GM12878 (cell line): ENCODE measurements at regions not wholly inside any gene's neighbourhood (a gene's known extent, or its start where the extent isn't known, plus 50 kb on each side); places are given as distances from the start of the nearest gene placed in this dataset.

Experiments used
- ATAC-seq: fragments of 200-7000 bp; cut with Tn5 transposase; 3 replicates; pipeline ENCODE4 v1.9.1; 2020; ENCODE audit warnings: mild to moderate bottlenecking, moderate library complexity
- BruUV-seq: library from RNA; stranded (reverse); fragments of 400-500 nt; replicated peaks from 2 replicates; lab custom pipeline; 2021; lab: Mats Ljungman, UMichigan
- CTCF ChIA-PET: fragments of 300-600 bp; sonication (Branson Sonifier 250); formaldehyde crosslinking; extraction: SDS; loops from one replicate; lab custom pipeline; 2021; ENCODE audit warnings: inconsistent platforms; lab: Yijun Ruan, JAX
- POLR2A ChIA-PET: fragments of 350-600 bp; formaldehyde crosslinking; extraction: SDS; loops from one replicate; lab custom pipeline; 2021; ENCODE audit warnings: inconsistent platforms; lab: Charles Lee
- RAD21 ChIA-PET: fragments of 300-600 bp; sonication (Branson Sonifier 250); formaldehyde crosslinking; loops from one replicate; lab custom pipeline; 2023; ENCODE audit warnings: antibody characterized with exemption; ENCODE audit not compliant: unreplicated experiment; lab: Charles Lee
- SMC1A ChIA-PET: fragments of 300-600 bp; sonication (Branson Sonifier 250); formaldehyde crosslinking; loops from one replicate; lab custom pipeline; 2023; ENCODE audit not compliant: unreplicated experiment, uncharacterized antibody; lab: Charles Lee
- DNase-seq: peaks from one replicate; pipeline ENCODE4 v3.0.0-alpha.2; 2011; ENCODE audit warnings: low read depth, low spot score
- FAIRE-seq: peaks from 3 replicates; lab custom pipeline; 2011; peaks lifted over from hg19 to GRCh38; lab: Jason Lieb, UNC
- H2AFZ ChIP-seq: 2 replicates; pipeline ENCODE4 v1.6.0; 2011; ENCODE audit warnings: low read depth, low read length, control low read depth; ENCODE audit not compliant: control insufficient read depth
- H3K27ac ChIP-seq: 2 replicates; pipeline ENCODE4 v1.5.1; 2011; ENCODE audit warnings: control low read depth; ENCODE audit not compliant: control insufficient read depth, insufficient read depth
- H3K27me3 ChIP-seq, 2 experiments: replicated peaks in 1 of 2; 2 replicates each; pipeline versions ENCODE4 v1.6.0 to v1.6.1; 2011; ENCODE audit warnings: low read length in 1 of 2; ENCODE audit not compliant: control insufficient read depth in 2 of 2, insufficient read depth in 2 of 2
- H3K36me3 ChIP-seq, 2 experiments: 2 replicates each; pipeline ENCODE4 v1.5.1; 2011; ENCODE audit warnings: low read length in 1 of 2; ENCODE audit not compliant: control insufficient read depth in 2 of 2, insufficient read depth in 2 of 2
- H3K4me1 ChIP-seq: 2 replicates; pipeline ENCODE4 v1.6.1; 2011; ENCODE audit warnings: mild to moderate bottlenecking, low read length, moderate library complexity, mixed read lengths; ENCODE audit not compliant: control insufficient read depth, insufficient read depth
- H3K4me2 ChIP-seq: 2 replicates; pipeline ENCODE4 v1.6.0; 2011; ENCODE audit warnings: control low read depth; ENCODE audit not compliant: control insufficient read depth, insufficient read depth
- H3K4me3 ChIP-seq: fragments of 200-600 bp; sonication (generic); 2 replicates; pipeline ENCODE4 v1.5.1; 2016
- H3K79me2 ChIP-seq: 2 replicates; pipeline ENCODE4 v1.6.0; 2011; ENCODE audit warnings: low read length; ENCODE audit not compliant: control insufficient read depth, insufficient read depth
- H3K9ac ChIP-seq: 2 replicates; pipeline ENCODE4 v1.8.0; 2011; ENCODE audit warnings: low read length, control low read depth, mixed read lengths; ENCODE audit not compliant: control insufficient read depth, insufficient read depth
- H3K9me3 ChIP-seq: replicated peaks from 3 replicates; pipeline ENCODE4 v1.5.1; 2011; ENCODE audit warnings: mild to moderate bottlenecking, low read length; ENCODE audit not compliant: control insufficient read depth, insufficient read depth
- H4K20me1 ChIP-seq: 2 replicates; pipeline ENCODE4 v1.6.0; 2011; ENCODE audit not compliant: control insufficient read depth, insufficient read depth
- CBFB ChIP-seq: IDR thresholded peaks from 2 replicates; pipeline ENCODE4 v1.6.1; 2016; ENCODE audit warnings: antibody characterized with exemption, low read depth
- E2F8 ChIP-seq: fragments of 450-650 bp; IDR thresholded peaks from 2 replicates; pipeline ENCODE4 v1.6.1; 2018; ENCODE audit warnings: mild to moderate bottlenecking, low read depth, moderate library complexity; ENCODE audit not compliant: partially characterized antibody
- FOXK2 ChIP-seq: fragments of 450-650 bp; IDR thresholded peaks from 2 replicates; pipeline ENCODE4 v1.6.1; 2017; ENCODE audit warnings: mild to moderate bottlenecking, moderate library complexity
- NFYA ChIP-seq: IDR thresholded peaks from 2 replicates; pipeline ENCODE4 v1.6.1; 2011; ENCODE audit warnings: low read depth, mild to moderate bottlenecking, low read length, improper control_type of control experiment, borderline replicate concordance
- RBBP5 ChIP-seq: fragments of 200-600 bp; sonication (generic); conservative IDR thresholded peaks from 2 replicates; pipeline ENCODE4 v1.6.1; 2016
- SMAD5 ChIP-seq: IDR thresholded peaks from 2 replicates; pipeline ENCODE4 v1.6.1; 2016; ENCODE audit warnings: antibody characterized with exemption, low read depth
- SRF ChIP-seq, 2 experiments: IDR thresholded peaks; 2 replicates each; pipeline ENCODE4 v1.6.1; 2011; ENCODE audit warnings: low read depth in 2 of 2, low read length in 2 of 2, mild to moderate bottlenecking in 1 of 2, moderate library complexity in 1 of 2
- TCF3 ChIP-seq: IDR thresholded peaks from 2 replicates; pipeline ENCODE4 v1.6.1; 2012; ENCODE audit warnings: low read depth, mild to moderate bottlenecking, low read length, borderline replicate concordance; ENCODE audit not compliant: insufficient read depth
- WRNIP1 ChIP-seq: IDR thresholded peaks from 2 replicates; pipeline ENCODE4 v1.6.1; 2011; ENCODE audit warnings: low read depth, low read length, improper control_type of control experiment, borderline replicate concordance
- ZNF592 ChIP-seq: fragments of 450-650 bp; IDR thresholded peaks from 2 replicates; pipeline ENCODE4 v1.6.1; 2017; ENCODE audit warnings: mild to moderate bottlenecking, moderate library complexity
- ZNF622 ChIP-seq: fragments of 450-650 bp; IDR thresholded peaks from 2 replicates; pipeline ENCODE4 v1.6.1; 2017; ENCODE audit warnings: mild to moderate bottlenecking, inconsistent platforms
- in situ Hi-C: fragments of 300-500 bp; cut with MboI; formaldehyde crosslinking; loops from 9 replicates; pipeline ENCODE4 v1.14.3; 2018; ENCODE audit warnings: mixed read lengths
- intact Hi-C: fragments of 100-400 bp; cut with micrococcal nuclease; formaldehyde crosslinking; loops from one replicate; pipeline ENCODE4 v1.14.2; 2022; ENCODE audit not compliant: unreplicated experiment
- TF ChIP-seq, protein P1 (sequence below): fragments of 450-650 bp; IDR thresholded peaks from 2 replicates; pipeline ENCODE4 v1.6.1; 2017; ENCODE audit warnings: mild to moderate bottlenecking

DNA sequence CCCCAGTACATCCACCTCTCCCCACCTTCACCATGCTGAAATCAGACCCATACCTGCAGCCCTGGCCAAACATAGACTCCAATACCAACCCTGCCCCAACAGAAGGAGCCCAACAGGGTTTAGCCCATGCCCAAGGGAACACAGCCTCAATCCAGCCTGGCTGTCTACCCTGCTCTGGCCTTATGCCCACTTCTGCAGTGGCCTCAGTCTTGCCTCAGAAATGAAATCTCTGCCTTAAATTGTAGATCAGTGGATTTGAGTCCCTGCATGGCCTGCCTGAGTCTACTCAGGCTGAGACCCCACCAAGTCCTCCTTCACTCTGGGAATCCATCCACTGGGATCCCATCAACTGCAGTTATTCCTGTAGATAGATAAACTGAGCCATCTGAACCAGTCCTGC, 97.6 kb upstream of the GJB5 start:
- Histone ChIP-seq H3K9ac (no peak overlapping the region), H3K9me3 (no peaks in the 10 kb centered on the region), H4K20me1 (no peaks in the 10 kb centered on the region), H3K36me3 (no peaks in the 10 kb centered on the region), H3K4me1 (no peaks in the 10 kb centered on the region), H3K27ac (no peak overlapping the region), H3K4me2 (no peak overlapping the region), H3K4me3 (no peak overlapping the region), H2AFZ (no peak overlapping the region), H3K79me2 (no peaks in the 10 kb centered on the region), H3K27me3 (no peaks in the 10 kb centered on the region; a peak in 1 of 4 replicates)
- POLR2A ChIA-PET = no interaction called here
- CTCF ChIA-PET = no interaction called here
- DNase-seq (no peak), ATAC-seq (no peak), FAIRE-seq (no peak)
- in situ Hi-C loops = no loop called here
- BruUV-seq = no TSS peak
- intact Hi-C loops = no loop called here
- SMC1A ChIA-PET = no interaction called here
- TF ChIP-seq SMAD5 (no peak), E2F8 (no peak), CBFB (no peak), RBBP5 (no peak), ZNF622 (no peak), WRNIP1 (no peak), ZNF592 (no peak), NFYA (no peak), FOXK2 (no peak), SRF (IDR thresholded peaks at IDR 0.05; ENCODE audit: low read depth in 2 of 2, low read length in 2 of 2) (no peak), TCF3 (no peak)
- TF ChIP-seq, protein P1, sequence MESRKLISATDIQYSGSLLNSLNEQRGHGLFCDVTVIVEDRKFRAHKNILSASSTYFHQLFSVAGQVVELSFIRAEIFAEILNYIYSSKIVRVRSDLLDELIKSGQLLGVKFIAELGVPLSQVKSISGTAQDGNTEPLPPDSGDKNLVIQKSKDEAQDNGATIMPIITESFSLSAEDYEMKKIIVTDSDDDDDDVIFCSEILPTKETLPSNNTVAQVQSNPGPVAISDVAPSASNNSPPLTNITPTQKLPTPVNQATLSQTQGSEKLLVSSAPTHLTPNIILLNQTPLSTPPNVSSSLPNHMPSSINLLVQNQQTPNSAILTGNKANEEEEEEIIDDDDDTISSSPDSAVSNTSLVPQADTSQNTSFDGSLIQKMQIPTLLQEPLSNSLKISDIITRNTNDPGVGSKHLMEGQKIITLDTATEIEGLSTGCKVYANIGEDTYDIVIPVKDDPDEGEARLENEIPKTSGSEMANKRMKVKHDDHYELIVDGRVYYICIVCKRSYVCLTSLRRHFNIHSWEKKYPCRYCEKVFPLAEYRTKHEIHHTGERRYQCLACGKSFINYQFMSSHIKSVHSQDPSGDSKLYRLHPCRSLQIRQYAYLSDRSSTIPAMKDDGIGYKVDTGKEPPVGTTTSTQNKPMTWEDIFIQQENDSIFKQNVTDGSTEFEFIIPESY = no peak
- RAD21 ChIA-PET = no interaction called here
